ENCODE measurements at regions not wholly inside any gene's neighbourhood (a gene's known extent, or its start where the extent isn't known, plus 50 kb on each side); places are given as distances from the start of the nearest gene placed in this dataset.
"Not testable (repeated sequence)": the region's sequence is repeated elsewhere in the genome, so short reads cannot be mapped to it uniquely, and the experiment has no call there.

DNA sequence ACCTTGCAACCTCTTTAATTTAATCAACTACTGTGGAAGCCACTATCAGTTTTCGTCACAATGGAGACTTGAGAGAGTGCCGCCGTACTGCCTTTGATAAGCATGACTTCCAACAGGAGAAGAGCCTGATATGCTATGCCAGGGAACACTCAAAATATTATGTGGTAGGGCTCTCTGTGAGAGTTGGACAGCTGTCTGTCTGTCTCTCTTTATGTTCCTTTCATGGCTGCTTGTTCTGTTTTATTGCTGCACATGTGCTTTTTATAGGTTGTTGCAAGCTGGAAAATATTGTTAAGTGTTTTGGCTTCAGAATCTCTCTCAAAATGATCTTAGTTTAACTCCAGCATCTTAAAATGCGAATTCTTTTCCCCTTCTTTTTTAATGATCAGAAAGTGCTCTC is 249.4 kb upstream of the RARB start:
- H3K4me1 Mint-ChIP-seq (ENCODE audit: unreplicated experiment) = peaks cover 5% of the 10 kb centered on the region
- no peak overlapping the region for H3K27ac Mint-ChIP-seq (ENCODE audit: unreplicated experiment)
- no peaks in the 10 kb centered on the region for H3K9me3 Mint-ChIP-seq (ENCODE audit: unreplicated experiment)
- H3K36me3 Mint-ChIP-seq (ENCODE audit: unreplicated experiment) = no peaks in the 10 kb centered on the region
- TF ChIP-seq, protein P1, sequence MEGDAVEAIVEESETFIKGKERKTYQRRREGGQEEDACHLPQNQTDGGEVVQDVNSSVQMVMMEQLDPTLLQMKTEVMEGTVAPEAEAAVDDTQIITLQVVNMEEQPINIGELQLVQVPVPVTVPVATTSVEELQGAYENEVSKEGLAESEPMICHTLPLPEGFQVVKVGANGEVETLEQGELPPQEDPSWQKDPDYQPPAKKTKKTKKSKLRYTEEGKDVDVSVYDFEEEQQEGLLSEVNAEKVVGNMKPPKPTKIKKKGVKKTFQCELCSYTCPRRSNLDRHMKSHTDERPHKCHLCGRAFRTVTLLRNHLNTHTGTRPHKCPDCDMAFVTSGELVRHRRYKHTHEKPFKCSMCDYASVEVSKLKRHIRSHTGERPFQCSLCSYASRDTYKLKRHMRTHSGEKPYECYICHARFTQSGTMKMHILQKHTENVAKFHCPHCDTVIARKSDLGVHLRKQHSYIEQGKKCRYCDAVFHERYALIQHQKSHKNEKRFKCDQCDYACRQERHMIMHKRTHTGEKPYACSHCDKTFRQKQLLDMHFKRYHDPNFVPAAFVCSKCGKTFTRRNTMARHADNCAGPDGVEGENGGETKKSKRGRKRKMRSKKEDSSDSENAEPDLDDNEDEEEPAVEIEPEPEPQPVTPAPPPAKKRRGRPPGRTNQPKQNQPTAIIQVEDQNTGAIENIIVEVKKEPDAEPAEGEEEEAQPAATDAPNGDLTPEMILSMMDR (IDR thresholded peaks at IDR 0.05) = no peak
- H3K4me3 Mint-ChIP-seq (ENCODE audit: unreplicated experiment) = no peak overlapping the region
- no peak for DNase-seq (ENCODE audit: extremely low spot score, unreplicated experiment)
- H3K27me3 Mint-ChIP-seq (ENCODE audit: unreplicated experiment) = no peaks in the 10 kb centered on the region

DNA sequence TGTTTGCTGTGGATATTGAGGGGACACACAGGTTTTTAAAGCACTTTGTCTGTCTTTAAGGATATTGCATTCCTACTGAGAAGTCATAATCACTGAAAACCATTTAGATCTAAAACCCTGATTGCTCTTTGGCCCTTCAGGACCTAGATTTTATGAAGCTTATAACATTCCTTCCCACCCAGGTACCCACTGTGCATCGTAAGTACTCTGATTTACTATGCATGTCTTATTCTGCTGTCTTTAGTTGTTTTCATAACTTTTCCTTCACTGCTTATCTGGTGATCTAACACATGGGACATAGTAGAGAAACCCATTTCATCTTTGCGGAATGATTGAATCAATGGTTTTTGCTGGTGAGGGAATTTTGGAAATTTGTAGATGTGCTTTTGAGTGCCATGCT is 247.0 kb upstream of the RARB start:
- DNase-seq (ENCODE audit: extremely low spot score, unreplicated experiment) = no peak
- no peaks in the 10 kb centered on the region for H3K36me3 Mint-ChIP-seq (ENCODE audit: unreplicated experiment)
- H3K4me1 Mint-ChIP-seq (ENCODE audit: unreplicated experiment) = peaks cover 15% of the 10 kb centered on the region
- no peak overlapping the region for H3K4me3 Mint-ChIP-seq (ENCODE audit: unreplicated experiment)
- TF ChIP-seq, protein P1 (IDR thresholded peaks at IDR 0.05) = no peak
- H3K27me3 Mint-ChIP-seq (ENCODE audit: unreplicated experiment) = no peaks in the 10 kb centered on the region
- no peaks in the 10 kb centered on the region for H3K9me3 Mint-ChIP-seq (ENCODE audit: unreplicated experiment)
- no peak overlapping the region for H3K27ac Mint-ChIP-seq (ENCODE audit: unreplicated experiment)

DNA sequence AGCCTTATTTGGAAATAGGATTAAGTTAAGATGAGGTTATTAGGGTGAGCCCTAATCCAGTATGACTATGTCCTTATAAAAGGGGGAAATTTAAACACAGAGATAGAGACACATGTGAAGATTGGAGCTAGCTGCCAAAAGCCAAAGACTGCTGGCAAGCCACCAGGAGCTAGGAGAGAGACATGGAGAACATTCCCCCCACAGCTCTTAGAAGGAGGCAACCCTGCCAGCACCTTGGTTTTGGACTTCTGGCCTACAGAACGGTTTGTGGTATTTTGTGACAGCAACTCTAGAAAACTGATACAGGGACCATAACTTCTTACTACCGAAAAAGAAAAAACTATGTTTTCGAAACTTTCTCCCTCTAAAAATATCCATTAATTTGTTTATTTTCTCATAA is 245.3 kb upstream of the RARB start:
- Mint-ChIP-seq H3K27ac (ENCODE audit: unreplicated experiment) (no peak overlapping the region), H3K27me3 (ENCODE audit: unreplicated experiment) (no peaks in the 10 kb centered on the region), H3K4me1 (ENCODE audit: unreplicated experiment) (peaks cover 12% of the 10 kb centered on the region), H3K4me3 (ENCODE audit: unreplicated experiment) (no peak overlapping the region), H3K36me3 (ENCODE audit: unreplicated experiment) (no peaks in the 10 kb centered on the region), H3K9me3 (ENCODE audit: unreplicated experiment) (no peaks in the 10 kb centered on the region)
- DNase-seq (ENCODE audit: extremely low spot score, unreplicated experiment) = no peak
- TF ChIP-seq, protein P1 (IDR thresholded peaks at IDR 0.05) = no peak

DNA sequence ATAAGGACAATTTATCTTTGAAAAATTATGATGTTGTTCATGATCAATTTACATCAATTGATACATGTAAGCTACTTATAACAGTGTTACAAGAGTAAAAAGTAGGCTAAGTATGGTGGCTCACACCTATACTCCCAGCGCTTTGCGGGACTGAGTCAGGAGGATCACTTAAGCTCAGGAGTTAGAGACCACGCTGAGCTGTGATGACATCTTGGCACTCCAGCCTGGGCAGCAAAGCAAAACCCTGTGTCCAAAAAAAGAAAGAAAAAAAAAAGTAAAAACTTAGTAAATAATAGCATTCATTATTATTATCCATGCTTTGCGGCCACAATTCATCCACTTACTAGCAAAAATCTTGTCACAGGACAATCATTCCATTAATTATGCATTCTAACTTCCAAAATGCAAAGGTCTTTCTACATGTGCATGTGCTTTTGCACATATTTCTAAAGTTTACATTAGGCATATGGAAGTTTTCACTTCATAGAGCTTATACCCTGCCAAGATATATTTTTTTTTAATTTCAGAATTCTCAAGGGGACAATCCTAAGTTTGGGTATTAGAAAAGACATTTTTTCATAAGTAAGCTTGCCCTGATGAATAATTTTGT is 243.3 kb upstream of the RARB start:
- TF ChIP-seq, protein P1 (IDR thresholded peaks at IDR 0.05) = no peak
- Mint-ChIP-seq H3K36me3 (ENCODE audit: unreplicated experiment) (no peaks in the 10 kb centered on the region), H3K9me3 (ENCODE audit: unreplicated experiment) (no peaks in the 10 kb centered on the region), H3K27me3 (ENCODE audit: unreplicated experiment) (no peaks in the 10 kb centered on the region), H3K27ac (ENCODE audit: unreplicated experiment) (no peak overlapping the region), H3K4me3 (ENCODE audit: unreplicated experiment) (no peak overlapping the region), H3K4me1 (ENCODE audit: unreplicated experiment) (peaks cover 18% of the 10 kb centered on the region)
- DNase-seq (ENCODE audit: extremely low spot score, unreplicated experiment) = no peak

DNA sequence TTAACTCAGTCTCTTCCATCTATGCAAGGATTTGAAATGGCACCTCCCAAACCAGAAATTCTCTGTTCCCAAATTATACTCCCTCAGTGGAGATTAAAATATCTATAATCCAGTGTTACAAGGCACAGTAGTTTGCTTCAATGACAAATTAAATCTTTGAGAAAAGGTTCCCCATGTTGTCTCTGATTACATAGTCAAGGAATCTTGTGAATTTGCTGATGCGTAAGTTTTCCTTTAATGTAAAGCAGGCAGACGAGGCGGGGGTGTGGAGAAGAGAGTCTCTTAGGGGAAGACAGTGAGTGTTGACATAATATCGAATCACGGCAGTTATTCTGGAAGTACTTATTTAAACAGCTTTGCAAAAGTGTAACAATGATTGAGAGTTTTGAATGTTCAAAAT is 236.4 kb upstream of the RARB start:
- H3K4me3 Mint-ChIP-seq (ENCODE audit: unreplicated experiment) = peak overlapping the region; percentile 12
- H3K27ac Mint-ChIP-seq (ENCODE audit: unreplicated experiment) = peak overlapping the region; percentile 65

DNA sequence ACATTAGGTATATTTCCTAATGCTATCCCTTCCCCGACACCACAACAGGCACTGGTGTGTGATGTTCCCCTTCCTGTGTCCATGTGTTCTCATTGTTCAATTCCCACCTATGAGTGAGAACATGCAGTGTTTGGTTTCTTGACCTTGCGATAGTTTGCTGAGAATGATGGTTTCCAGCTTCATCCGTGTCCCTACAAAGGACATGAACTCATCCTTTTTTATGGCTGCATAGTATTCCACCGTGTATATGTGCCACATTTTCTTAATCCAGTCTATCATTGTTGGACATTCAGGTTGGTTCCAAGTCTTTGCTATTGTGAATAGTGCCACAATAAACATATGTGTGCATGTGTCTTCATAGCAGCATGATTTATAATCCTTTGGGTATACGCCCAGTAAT is 228.5 kb upstream of the RARB start:
- H3K36me3 Mint-ChIP-seq (ENCODE audit: unreplicated experiment); H3K27me3 Mint-ChIP-seq (ENCODE audit: unreplicated experiment); H3K4me1 Mint-ChIP-seq (ENCODE audit: unreplicated experiment); H3K4me3 Mint-ChIP-seq (ENCODE audit: unreplicated experiment); DNase-seq (ENCODE audit: extremely low spot score, unreplicated experiment); H3K27ac Mint-ChIP-seq (ENCODE audit: unreplicated experiment): not testable (repeated sequence)
- peaks cover 23% of the 10 kb centered on the region for H3K9me3 Mint-ChIP-seq (ENCODE audit: unreplicated experiment)

More for the DNA sequence above, 236.4 kb upstream of the RARB start:
- peaks cover 25% of the 10 kb centered on the region for H3K4me1 Mint-ChIP-seq (ENCODE audit: unreplicated experiment)
- H3K9me3 Mint-ChIP-seq (ENCODE audit: unreplicated experiment) = no peaks in the 10 kb centered on the region
- no peaks in the 10 kb centered on the region for H3K27me3 Mint-ChIP-seq (ENCODE audit: unreplicated experiment)
- no peaks in the 10 kb centered on the region for H3K36me3 Mint-ChIP-seq (ENCODE audit: unreplicated experiment)
- no peak for DNase-seq (ENCODE audit: extremely low spot score, unreplicated experiment)
- TF ChIP-seq, protein P1 (IDR thresholded peaks at IDR 0.05) = no peak

All from osteocyte (in vitro differentiated cells).